Neuronal stem cell (in vitro differentiated cells): ENCODE measurements at regions not wholly inside any gene's neighbourhood (a gene's known extent, or its start where the extent isn't known, plus 50 kb on each side); places are given as distances from the start of the nearest gene placed in this dataset.
"Not testable (repeated sequence)": the region's sequence is repeated elsewhere in the genome, so short reads cannot be mapped to it uniquely, and the experiment has no call there.

Experiments used
- DNase-seq: peaks from one replicate; pipeline ENCODE4 v3.0.0-alpha.2; 2013; ENCODE audit warnings: low spot score
- H2AFZ ChIP-seq: one replicate; pipeline ENCODE4 v1.6.1; 2013; ENCODE audit warnings: mild to moderate bottlenecking, low read length, inconsistent platforms
- H2AK5ac ChIP-seq: 2 replicates; pipeline ENCODE4 v1.6.1; 2013; ENCODE audit warnings: low read depth, mild to moderate bottlenecking, inconsistent platforms, low read length, moderate library complexity, mixed read lengths
- H2BK120ac ChIP-seq: 2 replicates; pipeline ENCODE4 v1.6.1; 2013; ENCODE audit warnings: low read depth, mild to moderate bottlenecking, inconsistent platforms, low read length, moderate library complexity, mixed read lengths
- H2BK12ac ChIP-seq: one replicate; pipeline ENCODE4 v1.6.1; 2013; ENCODE audit warnings: low read length, inconsistent platforms
- H2BK15ac ChIP-seq: 2 replicates; pipeline ENCODE4 v1.6.1; 2013; ENCODE audit warnings: mild to moderate bottlenecking, low read length, inconsistent platforms, mixed read lengths
- H2BK5ac ChIP-seq: one replicate; pipeline ENCODE4 v1.6.1; 2013; ENCODE audit warnings: inconsistent platforms, mild to moderate bottlenecking, low read length, moderate library complexity
- H3K14ac ChIP-seq: one replicate; pipeline ENCODE4 v1.6.1; 2013; ENCODE audit warnings: low read length, inconsistent platforms
- H3K18ac ChIP-seq: 2 replicates; pipeline ENCODE4 v1.6.1; 2013; ENCODE audit warnings: low read length, inconsistent platforms
- H3K23ac ChIP-seq: 2 replicates; pipeline ENCODE4 v1.6.1; 2013; ENCODE audit warnings: low read depth, mild to moderate bottlenecking, mixed read lengths, low read length, inconsistent platforms; ENCODE audit not compliant: poor library complexity
- H3K27ac ChIP-seq: replicated peaks from 3 replicates; pipeline ENCODE4 v1.5.1; 2013; ENCODE audit warnings: low read length, inconsistent platforms
- H3K27me3 ChIP-seq, 3 experiments: 2 replicates each; pipeline ENCODE4 v1.6.1; 2013; ENCODE audit warnings: low read length in 3 of 3, mild to moderate bottlenecking in 2 of 3, inconsistent platforms in 1 of 3, low read depth in 1 of 3, mixed read lengths in 1 of 3, moderate library complexity in 1 of 3; ENCODE audit not compliant: control insufficient read depth in 3 of 3, insufficient read depth in 3 of 3
- H3K36me3 ChIP-seq, 2 donors: replicated peaks in 1 of 2; 2 replicates each; pipeline ENCODE4 v1.6.1; 2013; ENCODE audit warnings: low read length in 2 of 2; ENCODE audit not compliant: control insufficient read depth in 2 of 2, insufficient read depth in 2 of 2
- H3K4ac ChIP-seq: 2 replicates; pipeline ENCODE4 v1.6.1; 2013; ENCODE audit warnings: inconsistent platforms, mild to moderate bottlenecking, low read length, moderate library complexity
- H3K4me1 ChIP-seq, 2 donors: 1 replicate in 1 of 2; 2 replicates in 1 of 2; pipeline ENCODE4 v1.6.1; 2013; ENCODE audit warnings: low read length in 2 of 2, low read depth in 1 of 2; ENCODE audit not compliant: control insufficient read depth in 2 of 2, insufficient read depth in 1 of 2
- H3K4me2 ChIP-seq: one replicate; pipeline ENCODE4 v1.6.1; 2013; ENCODE audit warnings: mild to moderate bottlenecking, low read length, inconsistent platforms; ENCODE audit not compliant: insufficient read depth, poor library complexity, severe bottlenecking
- H3K4me3 ChIP-seq, 2 donors: 2 replicates each; pipeline ENCODE4 v1.5.1; 2013; ENCODE audit warnings: low read length in 2 of 2, mild to moderate bottlenecking in 2 of 2, inconsistent platforms in 1 of 2, moderate library complexity in 1 of 2
- H3K79me1 ChIP-seq: one replicate; pipeline ENCODE4 v1.6.1; 2013; ENCODE audit warnings: low read depth, mild to moderate bottlenecking, inconsistent platforms, low read length, moderate library complexity
- H3K9ac ChIP-seq: one replicate; pipeline ENCODE4 v1.6.1; 2013; ENCODE audit warnings: mild to moderate bottlenecking, low read depth, low read length, inconsistent platforms; ENCODE audit not compliant: poor library complexity
- H3K9me3 ChIP-seq, 2 donors: replicated peaks in 1 of 2; 2 replicates each; pipeline versions ENCODE3 to v1.6.1; 2013; ENCODE audit warnings: low read length in 2 of 2, mild to moderate bottlenecking in 2 of 2, inconsistent platforms in 1 of 2, low read depth in 1 of 2, mixed read lengths in 1 of 2, moderate library complexity in 1 of 2; ENCODE audit not compliant: control insufficient read depth in 2 of 2, insufficient read depth in 1 of 2
- H4K8ac ChIP-seq: one replicate; pipeline ENCODE4 v1.6.1; 2013; ENCODE audit warnings: low read depth, mild to moderate bottlenecking, inconsistent platforms, low read length, moderate library complexity
- H4K91ac ChIP-seq: one replicate; pipeline ENCODE4 v1.6.1; 2013; ENCODE audit warnings: low read length, low read depth, mild to moderate bottlenecking, inconsistent platforms; ENCODE audit not compliant: poor library complexity
- WGBS, 2 donors: extraction: QIAGEN DNeasy Blood & Tissue Kit; methylation state at CpG; one replicate each; pipeline ENCODE4 v1.1.7; 2013; ENCODE audit warnings: missing lambda C conversion rate in 2 of 2, mixed read lengths in 1 of 2; ENCODE audit not compliant: insufficient read length in 2 of 2, insufficient replicate concordance in 1 of 2; ENCODE audit errors: extremely low coverage in 2 of 2; 5-methylcytosine and 5-hydroxymethylcytosine counted together

- H3K9me3 ChIP-seq, result no peaks in the 10 kb centered on the region
- H3K9ac ChIP-seq, result no peak overlapping the region
- no peak overlapping the region for H2BK12ac ChIP-seq
- H4K91ac ChIP-seq, result no peak overlapping the region
- no peaks in the 10 kb centered on the region for H3K36me3 ChIP-seq
- no peak overlapping the region for H3K23ac ChIP-seq
- WGBS, 2 donors, result no CpG with 5 or more reads among the region's 3 CpGs
- no peak overlapping the region for H3K18ac ChIP-seq
- H2BK15ac ChIP-seq, result no peak overlapping the region
- H3K14ac ChIP-seq, result no peak overlapping the region
- H3K27ac ChIP-seq, result no peak overlapping the region
- no peak overlapping the region for H3K4ac ChIP-seq
- H3K79me1 ChIP-seq, result no peaks in the 10 kb centered on the region
- no peaks in the 10 kb centered on the region for H3K27me3 ChIP-seq
- H4K8ac ChIP-seq, result no peak overlapping the region
- H3K4me1 ChIP-seq, result no peaks in the 10 kb centered on the region
- no peak overlapping the region for H2AK5ac ChIP-seq
- H2AFZ ChIP-seq, result no peak overlapping the region
- H2BK120ac ChIP-seq, result no peak overlapping the region
- no peak for DNase-seq
- H2BK5ac ChIP-seq, result no peak overlapping the region
- H3K4me3 ChIP-seq, result no peak overlapping the region
- H3K4me2 ChIP-seq, result no peak overlapping the region
Observed at GRCh38 chr6:81933089-81933488, 180.6 kb upstream of the TENT5A start.

- H2AFZ ChIP-seq, H4K8ac ChIP-seq, H3K4me2 ChIP-seq, H3K79me1 ChIP-seq, H4K91ac ChIP-seq, H3K18ac ChIP-seq, H3K27me3 ChIP-seq, H2AK5ac ChIP-seq, H3K14ac ChIP-seq, H3K27ac ChIP-seq, H3K9me3 ChIP-seq, H3K4me1 ChIP-seq, H3K4me3 ChIP-seq, H3K4ac ChIP-seq, H3K9ac ChIP-seq, H3K23ac ChIP-seq, H3K36me3 ChIP-seq, H2BK5ac ChIP-seq, H2BK15ac ChIP-seq, H2BK120ac ChIP-seq, H2BK12ac ChIP-seq, DNase-seq: not testable (repeated sequence)
Observed at GRCh38 chr6:81932448-81932847, 180.0 kb upstream of the TENT5A start.

GRCh38 chr6:81929828-81930227 lies 177.3 kb upstream of the TENT5A start:
- H3K27me3 ChIP-seq, result no peaks in the 10 kb centered on the region
- no peak overlapping the region for H2AK5ac ChIP-seq
- H3K4me3 ChIP-seq, result no peak overlapping the region
- H2BK15ac ChIP-seq, result no peak overlapping the region
- WGBS, 2 donors, result no CpG with 5 or more reads among the region's 3 CpGs
- H3K4ac ChIP-seq, result no peak overlapping the region
- no peak for DNase-seq
- no peak overlapping the region for H2AFZ ChIP-seq
- no peaks in the 10 kb centered on the region for H3K4me1 ChIP-seq
- no peak overlapping the region for H3K4me2 ChIP-seq
- no peak overlapping the region for H2BK120ac ChIP-seq
- H3K9me3 ChIP-seq, result no peaks in the 10 kb centered on the region
- H3K9ac ChIP-seq, result no peak overlapping the region
- H3K23ac ChIP-seq, result no peak overlapping the region
- no peak overlapping the region for H3K18ac ChIP-seq
- H3K36me3 ChIP-seq, result no peaks in the 10 kb centered on the region
- H4K8ac ChIP-seq, result no peak overlapping the region
- no peak overlapping the region for H2BK12ac ChIP-seq
- H3K27ac ChIP-seq, result no peak overlapping the region
- no peak overlapping the region for H4K91ac ChIP-seq
- H3K79me1 ChIP-seq, result no peaks in the 10 kb centered on the region
- no peak overlapping the region for H3K14ac ChIP-seq
- no peak overlapping the region for H2BK5ac ChIP-seq

- no peak overlapping the region for H2BK12ac ChIP-seq
- no peak overlapping the region for H2BK5ac ChIP-seq
- no peak overlapping the region for H2BK15ac ChIP-seq
- H3K9ac ChIP-seq, result no peak overlapping the region
- H3K79me1 ChIP-seq, result no peaks in the 10 kb centered on the region
- no peak overlapping the region for H4K8ac ChIP-seq
- no peaks in the 10 kb centered on the region for H3K27me3 ChIP-seq
- no peak overlapping the region for H3K27ac ChIP-seq
- H3K4ac ChIP-seq, result no peak overlapping the region
- H3K4me1 ChIP-seq, result no peaks in the 10 kb centered on the region
- no peak overlapping the region for H2AFZ ChIP-seq
- no peaks in the 10 kb centered on the region for H3K9me3 ChIP-seq
- no peak overlapping the region for H3K23ac ChIP-seq
- H3K4me2 ChIP-seq, result no peak overlapping the region
- no peak overlapping the region for H2BK120ac ChIP-seq
- H2AK5ac ChIP-seq, result no peak overlapping the region
- WGBS, 2 donors, result no CpG with 5 or more reads among the region's 1 CpG
- H3K4me3 ChIP-seq, result no peak overlapping the region
- DNase-seq, result no peak
- H4K91ac ChIP-seq, result no peak overlapping the region
- H3K36me3 ChIP-seq, result no peaks in the 10 kb centered on the region
- H3K14ac ChIP-seq, result no peak overlapping the region
- H3K18ac ChIP-seq, result no peak overlapping the region
Observed at GRCh38 chr6:81925201-81925600, 172.7 kb upstream of the TENT5A start.
